ENCODE measurements at regions not wholly inside any gene's neighbourhood (a gene's known extent, or its start where the extent isn't known, plus 50 kb on each side); places are given as distances from the start of the nearest gene placed in this dataset.

GRCh38 chr13:97849305-97849704 is 104.2 kb upstream of the IPO5 start:
- TF ChIP-seq CTCF (IDR thresholded peaks at IDR 0.05) (peak; percentile 34), ZFX (IDR thresholded peaks at IDR 0.05; ENCODE audit: borderline replicate concordance) (no peak)

Data from 22Rv1 (cell line).